ENCODE measurements at regions not wholly inside any gene's neighbourhood (a gene's known extent, or its start where the extent isn't known, plus 50 kb on each side); places are given as distances from the start of the nearest gene placed in this dataset.

- WGBS, 2 experiments (ENCODE audit: insufficient coverage in 1 of 2, insufficient read length in 1 of 2) = 61 to 72% methylated on average over 4 to 5 of the region's 5 CpGs
- H3K4me3 Mint-ChIP-seq = no peak overlapping the region
- H3K4me3 ChIP-seq (ENCODE audit: low read length) = no peak overlapping the region
- no peaks in the 10 kb centered on the region for H3K27me3 ChIP-seq (ENCODE audit: control insufficient read depth, insufficient read depth, low read length, poor library complexity, severe bottlenecking)
- H3K27ac Mint-ChIP-seq = no peak overlapping the region
- no peak overlapping the region for H3K9ac ChIP-seq (ENCODE audit: extremely low read depth, low read length, poor library complexity, severe bottlenecking)
- H3K4me1 ChIP-seq (ENCODE audit: control insufficient read depth, insufficient read depth, low read length) = peaks cover 5% of the 10 kb centered on the region
- no peaks in the 10 kb centered on the region for H3K36me3 ChIP-seq (ENCODE audit: control insufficient read depth, insufficient read depth, low read length)
- DNase-seq = peak; percentile 41
- no peaks in the 10 kb centered on the region for H3K9me3 Mint-ChIP-seq
- no peak overlapping the region for H3K27ac ChIP-seq (ENCODE audit: low read depth, low read length)
- no peaks in the 10 kb centered on the region for H3K9me3 ChIP-seq (ENCODE audit: control insufficient read depth, low read length)
- H3K27me3 Mint-ChIP-seq (ENCODE audit: insufficient read depth) = no peaks in the 10 kb centered on the region
- peaks cover 31% of the 10 kb centered on the region for H3K4me1 Mint-ChIP-seq
- H3K36me3 Mint-ChIP-seq (ENCODE audit: low read depth) = no peaks in the 10 kb centered on the region
- TF ChIP-seq CTCF (conservative IDR thresholded peaks at IDR 0.05) = peak; percentile 84
Observed at GRCh38 chr9:1604942-1605560, 410.1 kb upstream of the SMARCA2 start.

DNA sequence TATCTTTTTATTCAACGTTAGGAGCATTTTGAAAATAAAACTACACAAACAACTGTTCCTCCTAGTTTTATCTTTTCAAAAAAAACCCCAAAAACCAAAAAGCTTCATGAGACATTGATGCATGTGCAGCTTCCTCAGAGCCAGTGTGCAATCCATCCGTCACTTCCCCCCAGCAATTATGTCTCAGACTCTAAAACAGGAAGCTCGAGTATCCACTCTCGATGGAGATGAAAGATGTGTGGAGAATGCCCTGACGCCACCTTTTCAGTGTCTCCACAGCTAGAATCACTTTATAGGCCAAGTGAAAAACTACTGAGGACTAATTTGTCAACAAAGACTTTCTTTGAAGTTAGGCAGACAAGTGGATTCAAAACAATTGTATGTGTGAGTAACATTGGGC is 408.9 kb upstream of the SMARCA2 start:
- no peak overlapping the region for H3K4me3 ChIP-seq (ENCODE audit: low read length)
- WGBS, 2 experiments (ENCODE audit: insufficient coverage in 1 of 2, insufficient read length in 1 of 2) = 90 to 92% methylated on average over 3 to 5 of the region's 5 CpGs
- Mint-ChIP-seq H3K4me1 (peaks cover 31% of the 10 kb centered on the region), H3K9me3 (no peaks in the 10 kb centered on the region), H3K4me3 (no peak overlapping the region), H3K36me3 (ENCODE audit: low read depth) (no peaks in the 10 kb centered on the region), H3K27me3 (ENCODE audit: insufficient read depth) (no peaks in the 10 kb centered on the region), H3K27ac (no peak overlapping the region)
- no peak for DNase-seq
- no peak overlapping the region for H3K27ac ChIP-seq (ENCODE audit: low read depth, low read length)
- no peaks in the 10 kb centered on the region for H3K36me3 ChIP-seq (ENCODE audit: control insufficient read depth, insufficient read depth, low read length)
- no peaks in the 10 kb centered on the region for H3K9me3 ChIP-seq (ENCODE audit: control insufficient read depth, low read length)
- H3K27me3 ChIP-seq (ENCODE audit: control insufficient read depth, insufficient read depth, low read length, poor library complexity, severe bottlenecking) = no peaks in the 10 kb centered on the region
- H3K4me1 ChIP-seq (ENCODE audit: control insufficient read depth, insufficient read depth, low read length) = peaks cover 5% of the 10 kb centered on the region
- no peak for TF ChIP-seq CTCF (conservative IDR thresholded peaks at IDR 0.05)
- no peak overlapping the region for H3K9ac ChIP-seq (ENCODE audit: extremely low read depth, low read length, poor library complexity, severe bottlenecking)

DNA sequence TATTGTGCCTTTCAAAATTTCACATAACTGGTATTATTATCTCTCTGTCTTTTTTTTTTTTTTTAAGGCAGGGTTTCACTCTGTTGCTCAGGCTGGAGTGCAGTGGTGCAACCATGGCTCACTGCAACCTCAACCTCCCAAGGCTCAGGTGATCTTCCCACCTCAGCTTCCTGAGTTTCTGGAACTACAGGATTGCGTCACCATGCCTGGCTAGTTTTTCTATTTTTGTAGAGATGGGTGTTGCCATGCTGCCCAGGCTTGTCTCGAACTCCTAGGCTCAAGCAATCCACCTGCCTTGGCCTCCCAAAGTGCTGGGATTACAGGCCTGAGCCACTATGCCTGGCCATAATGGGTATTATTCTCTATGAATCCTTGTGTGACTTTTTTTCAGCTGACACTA is 402.3 kb upstream of the SMARCA2 start:
- no peak overlapping the region for H3K9ac ChIP-seq (ENCODE audit: extremely low read depth, low read length, poor library complexity, severe bottlenecking)

More for the DNA sequence above, 402.3 kb upstream of the SMARCA2 start:
- no peaks in the 10 kb centered on the region for H3K36me3 ChIP-seq (ENCODE audit: control insufficient read depth, insufficient read depth, low read length)
- Mint-ChIP-seq H3K27me3 (ENCODE audit: insufficient read depth) (peaks cover 11% of the 10 kb centered on the region), H3K4me3 (no peak overlapping the region), H3K27ac (no peak overlapping the region), H3K4me1 (peaks cover 8% of the 10 kb centered on the region), H3K9me3 (no peaks in the 10 kb centered on the region), H3K36me3 (ENCODE audit: low read depth) (no peaks in the 10 kb centered on the region)
- H3K27ac ChIP-seq (ENCODE audit: low read depth, low read length) = no peak overlapping the region
- no peak for DNase-seq
- no peaks in the 10 kb centered on the region for H3K9me3 ChIP-seq (ENCODE audit: control insufficient read depth, low read length)
- WGBS, 2 experiments (ENCODE audit: insufficient coverage in 1 of 2, insufficient read length in 1 of 2) = 89 to 100% methylated on average over 1 to 2 of the region's 2 CpGs
- no peak overlapping the region for H3K4me3 ChIP-seq (ENCODE audit: low read length)
- no peaks in the 10 kb centered on the region for H3K27me3 ChIP-seq (ENCODE audit: control insufficient read depth, insufficient read depth, low read length, poor library complexity, severe bottlenecking)
- H3K4me1 ChIP-seq (ENCODE audit: control insufficient read depth, insufficient read depth, low read length) = no peaks in the 10 kb centered on the region
- no peak for TF ChIP-seq CTCF (conservative IDR thresholded peaks at IDR 0.05)

Data from endodermal cell (in vitro differentiated cells).